Lower lobe of right lung (tissue), 2 donors: ENCODE measurements at regions not wholly inside any gene's neighbourhood (a gene's known extent, or its start where the extent isn't known, plus 50 kb on each side); places are given as distances from the start of the nearest gene placed in this dataset.

ENCODE experiments used
- ATAC-seq, 2 donors: fragments of 200-7000 bp; cut with Tn5 transposase; one replicate each; pipeline ENCODE4 v1.9.1; 2020 to 2022; ENCODE audit warnings: mild to moderate bottlenecking in 2 of 2, moderate library complexity in 2 of 2
- DNase-seq: peaks from one replicate; pipeline ENCODE4 v3.0.0-alpha.2; 2020
- H3K27ac ChIP-seq: fragments of 200-600 bp; one replicate; pipeline ENCODE4 v1.8.0; 2022
- H3K27me3 ChIP-seq: fragments of 200-600 bp; one replicate; pipeline ENCODE4 v1.8.0; 2022; ENCODE audit warnings: low read depth
- H3K36me3 ChIP-seq: fragments of 200-600 bp; one replicate; pipeline ENCODE4 v1.8.0; 2022; ENCODE audit warnings: mild to moderate bottlenecking
- H3K4me1 ChIP-seq: fragments of 200-600 bp; one replicate; pipeline ENCODE4 v1.8.0; 2022
- H3K4me3 ChIP-seq: fragments of 200-600 bp; one replicate; pipeline ENCODE4 v1.8.0; 2022; ENCODE audit warnings: mild to moderate bottlenecking
- H3K9me3 ChIP-seq: fragments of 200-600 bp; one replicate; pipeline ENCODE4 v1.8.0; 2022
- CTCF ChIP-seq: fragments of 200-600 bp; IDR thresholded peaks from one replicate; pipeline ENCODE4 v1.8.0; 2022; ENCODE audit warnings: antibody characterized with exemption, mild to moderate bottlenecking
- intact Hi-C: fragments of 100-400 bp; cut with DNase I; formaldehyde crosslinking; loops from one replicate; pipeline ENCODE4 v1.11.0; 2022
- donor health status: DM: no; HTN: yes; CAD: no; lungs with severe emphysema.

- H3K4me1 ChIP-seq, result no peaks in the 10 kb centered on the region
- no peak for DNase-seq
- H3K27me3 ChIP-seq, result no peaks in the 10 kb centered on the region
- H3K36me3 ChIP-seq, result no peaks in the 10 kb centered on the region
- H3K27ac ChIP-seq, result no peak overlapping the region
- no peak for TF ChIP-seq CTCF
- no peak overlapping the region for H3K4me3 ChIP-seq
- intact Hi-C loops, result no loop called here
- no peak for ATAC-seq
- no peaks in the 10 kb centered on the region for H3K9me3 ChIP-seq
These were observed 565.2 kb upstream of the DPPA4 start for GRCh38 chr3:109902549-109902948.

- no peak overlapping the region for H3K27ac ChIP-seq
- H3K9me3 ChIP-seq, result no peaks in the 10 kb centered on the region
- no peak for TF ChIP-seq CTCF
- H3K27me3 ChIP-seq, result no peaks in the 10 kb centered on the region
- intact Hi-C loops, result no loop called here
- DNase-seq, result no peak
- H3K4me3 ChIP-seq, result no peak overlapping the region
- ATAC-seq, result no peak
- H3K36me3 ChIP-seq, result no peaks in the 10 kb centered on the region
- H3K4me1 ChIP-seq, result no peaks in the 10 kb centered on the region
These were observed 565.8 kb upstream of the DPPA4 start for GRCh38 chr3:109903100-109903499.

- intact Hi-C loops, result no loop called here
- H3K4me1 ChIP-seq, result no peaks in the 10 kb centered on the region
- TF ChIP-seq CTCF, result no peak
- no peak for DNase-seq
- H3K9me3 ChIP-seq, result no peaks in the 10 kb centered on the region
- no peak for ATAC-seq
- no peak overlapping the region for H3K4me3 ChIP-seq
- H3K36me3 ChIP-seq, result no peaks in the 10 kb centered on the region
- H3K27ac ChIP-seq, result no peak overlapping the region
- no peaks in the 10 kb centered on the region for H3K27me3 ChIP-seq
These were observed 573.4 kb upstream of the DPPA4 start for GRCh38 chr3:109910772-109911171.

- H3K9me3 ChIP-seq, result no peaks in the 10 kb centered on the region
- ATAC-seq, result no peak
- H3K27ac ChIP-seq, result no peak overlapping the region
- H3K27me3 ChIP-seq, result no peaks in the 10 kb centered on the region
- DNase-seq, result no peak
- intact Hi-C loops, result no loop called here
- TF ChIP-seq CTCF, result no peak
- H3K4me1 ChIP-seq, result no peaks in the 10 kb centered on the region
- H3K36me3 ChIP-seq, result no peaks in the 10 kb centered on the region
- H3K4me3 ChIP-seq, result no peak overlapping the region
These were observed 581.4 kb upstream of the DPPA4 start for GRCh38 chr3:109918740-109919139.

- H3K27me3 ChIP-seq, result no peaks in the 10 kb centered on the region
- DNase-seq (no peak), ATAC-seq (no peak)
- no peak for TF ChIP-seq CTCF
- H3K4me3 ChIP-seq, result no peak overlapping the region
- no peaks in the 10 kb centered on the region for H3K4me1 ChIP-seq
- no peak overlapping the region for H3K27ac ChIP-seq
- no peaks in the 10 kb centered on the region for H3K36me3 ChIP-seq
- H3K9me3 ChIP-seq, result no peaks in the 10 kb centered on the region
- intact Hi-C loops, result no loop called here
These were observed 583.4 kb upstream of the DPPA4 start for GRCh38 chr3:109920749-109921148.

GRCh38 chr3:109921509-109921908 is 584.2 kb upstream of the DPPA4 start:
- Histone ChIP-seq H3K9me3 (no peaks in the 10 kb centered on the region), H3K27me3 (no peaks in the 10 kb centered on the region), H3K27ac (no peak overlapping the region), H3K4me1 (no peaks in the 10 kb centered on the region), H3K36me3 (no peaks in the 10 kb centered on the region), H3K4me3 (no peak overlapping the region)
- DNase-seq, result no peak
- ATAC-seq, result no peak
- TF ChIP-seq CTCF, result no peak
- intact Hi-C loops, result no loop called here
